OCI-LY1 (cell line): ENCODE measurements at regions not wholly inside any gene's neighbourhood (a gene's known extent, or its start where the extent isn't known, plus 50 kb on each side); places are given as distances from the start of the nearest gene placed in this dataset.

Experiments
- CTCF ChIP-seq: fragments of 200-600 bp; sonication (generic), shearing (Covaris generic); IDR thresholded peaks from 2 replicates; pipeline ENCODE4 v1.5.1; 2017; ENCODE audit warnings: mild to moderate bottlenecking, antibody characterized with exemption, low read length, moderate library complexity, mixed read lengths
- EZH2 ChIP-seq: fragments of 200-600 bp; sonication (generic), shearing (Covaris generic); IDR thresholded peaks from 2 replicates; pipeline ENCODE4 v1.8.0; 2017; ENCODE audit warnings: borderline replicate concordance, mixed run types, mild to moderate bottlenecking, antibody characterized with exemption, low read length, moderate library complexity, mixed read lengths

- TF ChIP-seq CTCF (no peak), EZH2 (no peak)
Observed at GRCh38 chr4:116243431-116243830, 841.9 kb downstream of the TRAM1L1 start.
